GM19372 (cell line): ENCODE measurements at regions not wholly inside any gene's neighbourhood (a gene's known extent, or its start where the extent isn't known, plus 50 kb on each side); places are given as distances from the start of the nearest gene placed in this dataset.

Experiments used
- ATAC-seq: cut with Tn5 transposase; IDR thresholded peaks from one replicate; pipeline ENCODE4 v1.9.1; 2021; ENCODE audit warnings: mild to moderate bottlenecking, low read depth, moderate library complexity; ENCODE audit not compliant: unreplicated experiment

GRCh38 chr18:10009321-10010144, 95.7 kb downstream of the VAPA start:
- no peak for ATAC-seq

GRCh38 chr18:10010611-10011015, 96.8 kb downstream of the VAPA start:
- no peak for ATAC-seq

DNA sequence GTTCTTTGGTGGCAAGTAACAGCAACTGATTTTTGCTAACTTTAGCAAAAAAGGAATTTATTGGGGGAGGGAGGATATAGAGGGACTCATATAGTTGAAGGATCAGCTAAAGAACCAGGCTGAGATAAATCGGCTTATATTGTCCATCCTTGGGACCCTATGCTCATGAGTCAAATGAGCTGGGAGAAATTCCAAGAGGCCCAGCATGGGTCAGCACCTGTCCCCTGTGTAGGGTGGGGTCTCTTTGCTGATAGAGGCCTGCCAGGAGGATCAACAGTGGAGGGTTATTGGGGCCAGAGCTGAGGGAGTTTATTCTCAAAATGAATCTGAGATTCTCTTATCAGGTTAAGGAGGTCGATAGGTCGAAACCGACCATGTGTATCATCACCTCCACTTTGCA, 97.2 kb downstream of the VAPA start:
- no peak for ATAC-seq

DNA sequence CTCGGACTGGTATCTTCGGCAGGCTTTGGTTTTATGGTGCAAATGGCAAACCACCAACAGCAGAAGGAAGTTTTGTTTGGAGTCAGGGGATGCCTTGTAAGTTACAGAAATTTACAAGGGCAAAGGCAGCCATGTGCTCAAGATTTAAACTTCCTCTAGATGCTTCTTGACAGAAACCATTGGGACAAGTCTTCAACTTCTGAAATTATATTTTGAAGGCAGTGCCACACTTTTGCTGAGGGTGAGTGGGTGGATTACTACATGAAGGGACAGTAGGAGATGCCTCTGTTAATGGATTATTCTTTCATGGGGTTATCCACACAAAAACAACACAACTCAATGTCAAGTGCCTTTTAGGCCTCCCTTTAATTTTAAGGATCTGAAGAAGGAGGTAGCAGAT, 97.9 kb downstream of the VAPA start:
- ATAC-seq, result no peak

GRCh38 chr18:10012526-10012925, 98.7 kb downstream of the VAPA start:
- ATAC-seq, result no peak

DNA sequence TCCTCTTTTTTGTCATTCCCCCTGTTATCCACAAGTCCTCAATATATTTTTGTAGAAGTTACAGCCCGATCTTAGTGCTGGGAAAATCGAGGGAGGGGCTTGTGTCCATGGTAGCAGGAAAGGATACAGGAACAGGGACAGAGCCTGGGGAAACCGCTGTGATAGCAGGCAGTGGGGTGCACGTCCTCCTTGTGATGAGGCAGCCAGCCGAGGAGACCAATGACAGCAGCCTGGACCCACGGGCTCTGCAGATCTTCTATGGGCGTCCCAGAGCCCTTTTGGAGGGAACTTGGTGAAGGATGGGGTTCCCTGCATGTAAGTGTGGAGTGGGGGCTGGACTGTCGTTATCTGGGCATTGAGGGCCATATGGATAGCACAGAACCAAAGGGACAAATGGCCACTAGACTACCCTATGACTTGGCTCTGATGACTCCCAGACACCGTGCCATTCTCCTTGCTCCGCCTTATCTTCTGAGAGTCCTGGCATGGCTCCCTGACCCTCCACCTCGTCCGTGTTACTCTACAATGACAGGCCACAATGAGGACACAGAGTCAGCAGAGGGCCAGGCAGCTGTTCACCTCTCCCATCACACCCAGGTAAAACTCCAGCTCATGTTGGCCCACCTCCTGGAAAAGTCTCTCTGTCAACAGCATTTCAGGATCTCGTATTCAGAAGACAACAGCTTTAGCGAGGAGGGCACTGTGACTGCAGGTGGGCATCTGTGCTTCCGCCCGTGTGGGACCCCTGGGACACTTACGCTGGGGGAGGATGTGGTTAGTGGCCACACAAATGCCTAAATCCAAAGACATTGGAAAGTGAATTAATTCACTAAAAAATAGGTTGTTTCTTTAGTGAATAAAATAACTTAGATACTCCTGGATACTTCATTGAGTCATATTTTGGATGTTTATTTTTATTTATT, 100.1 kb downstream of the VAPA start:
- no peak for ATAC-seq

- no peak for ATAC-seq
These were observed 101.5 kb downstream of the VAPA start for GRCh38 chr18:10015288-10015701.

DNA sequence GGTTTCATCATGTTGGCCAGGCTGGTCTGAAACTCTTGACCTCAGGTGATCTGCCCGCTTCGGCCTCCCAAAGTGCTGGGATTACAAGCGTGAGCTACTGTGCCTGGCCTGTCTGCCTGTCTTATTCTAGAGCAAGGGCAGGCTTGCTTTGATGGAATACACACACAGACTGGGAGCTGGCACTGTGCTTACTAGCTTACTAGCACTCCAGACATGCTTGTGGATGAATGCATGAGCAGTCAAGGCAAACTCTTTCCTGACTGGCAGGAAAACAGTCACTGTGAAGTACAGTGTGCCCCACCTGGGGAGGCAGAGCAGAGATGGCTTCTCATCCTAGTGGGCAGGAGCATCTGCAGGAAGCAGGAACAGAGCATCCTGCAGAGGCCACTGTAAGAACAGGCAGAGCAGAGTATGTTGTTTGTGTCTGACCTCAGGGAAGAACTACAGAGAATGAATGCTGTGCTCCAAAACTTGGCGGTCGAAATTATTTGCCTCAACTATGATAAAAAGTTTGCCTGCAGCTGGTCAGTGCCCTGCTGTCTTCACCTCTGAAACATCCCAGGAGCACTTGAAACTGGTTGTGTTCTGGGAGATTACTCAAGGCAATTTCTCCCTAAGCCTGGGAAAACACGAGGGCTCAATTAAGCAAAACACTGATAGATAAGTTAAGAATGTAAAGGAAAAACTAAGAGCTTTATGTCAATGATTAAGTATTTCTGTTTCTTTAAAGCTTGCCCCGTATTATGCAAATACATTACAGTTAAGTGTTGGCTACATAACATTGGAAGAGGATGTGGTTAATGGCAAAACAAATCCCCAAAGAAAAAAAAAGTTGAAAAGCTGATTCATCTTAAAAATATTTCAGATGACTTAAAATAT, 102.4 kb downstream of the VAPA start:
- no peak for ATAC-seq

GRCh38 chr18:10017043-10017442, 103.2 kb downstream of the VAPA start:
- no peak for ATAC-seq

GRCh38 chr18:10018289-10018688, 104.5 kb downstream of the VAPA start:
- no peak for ATAC-seq

DNA sequence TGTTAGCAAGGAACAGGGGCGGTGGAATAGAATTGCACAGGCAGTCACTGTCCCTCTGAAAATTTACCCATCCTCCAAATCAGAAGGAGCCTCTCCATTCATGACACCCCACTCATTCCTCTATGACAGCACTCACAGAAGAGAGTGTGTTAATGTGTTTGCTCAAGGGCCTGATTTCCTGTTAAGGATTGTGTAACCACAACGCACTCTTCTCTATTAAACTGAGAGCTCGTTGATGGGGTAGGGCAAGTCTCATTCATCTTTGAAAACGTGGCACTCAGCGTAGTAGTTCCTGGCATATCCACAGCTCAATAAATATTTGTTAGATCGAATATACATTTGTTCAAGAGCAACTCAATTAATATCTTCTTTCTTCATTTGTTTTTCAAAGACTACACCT, 106.4 kb downstream of the VAPA start:
- no peak for ATAC-seq

GRCh38 chr18:10022365-10022764, 108.5 kb downstream of the VAPA start:
- no peak for ATAC-seq

DNA sequence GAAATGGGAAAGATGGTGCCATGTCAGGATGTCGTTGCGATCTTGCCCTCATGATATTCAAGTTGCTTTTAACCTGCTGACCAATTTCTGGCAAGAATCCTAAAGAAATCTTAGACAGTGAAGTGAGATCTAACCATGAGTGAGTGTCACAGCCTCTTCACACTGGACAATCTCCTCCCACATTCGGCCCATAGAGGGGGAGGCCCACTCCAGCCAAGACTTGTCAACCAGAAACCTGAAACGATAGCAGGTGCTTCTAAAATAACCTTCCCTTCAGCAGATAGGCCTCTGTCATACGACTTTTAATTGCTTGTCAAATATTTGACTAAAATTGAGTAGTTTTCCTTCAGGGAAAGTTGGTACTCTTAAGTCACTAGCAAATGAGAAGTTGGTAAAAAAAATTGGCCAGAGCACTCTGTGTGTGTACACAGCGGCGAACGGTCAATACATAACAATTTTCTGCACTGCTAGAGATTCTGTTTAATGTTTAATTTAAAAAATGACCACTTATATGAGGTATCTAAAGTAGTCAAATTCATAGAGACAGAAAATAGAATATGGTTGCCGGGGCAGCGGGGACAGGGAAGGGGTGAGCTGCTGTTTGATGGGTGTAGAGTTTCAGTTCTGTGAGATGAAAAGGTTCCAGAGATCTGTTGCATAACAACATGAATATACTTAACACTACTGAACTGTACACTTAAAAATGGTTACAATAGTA, 110.2 kb downstream of the VAPA start:
- no peak for ATAC-seq

- no peak for ATAC-seq
These were observed 112.2 kb downstream of the VAPA start for GRCh38 chr18:10025711-10026670.

- ATAC-seq, result no peak
These were observed 113.2 kb downstream of the VAPA start for GRCh38 chr18:10027031-10027430.

DNA sequence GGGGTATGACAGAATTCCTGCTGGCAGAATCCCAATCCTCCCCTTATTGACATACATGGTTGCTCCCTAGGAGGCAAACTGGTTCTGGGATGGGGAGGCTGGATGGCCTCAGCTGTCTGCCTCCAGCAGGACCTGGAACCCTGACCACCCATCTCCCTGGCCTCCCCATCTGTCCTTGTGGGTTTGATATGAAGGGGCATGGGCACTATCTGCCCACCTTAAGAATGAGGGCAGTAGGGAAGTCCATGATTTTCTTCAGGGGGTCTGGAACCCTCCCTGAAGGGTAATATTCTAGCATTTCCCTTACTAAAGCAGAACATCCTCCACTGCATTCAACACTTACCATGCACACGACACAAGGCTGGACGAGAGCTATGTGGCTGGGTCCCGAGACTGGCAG, 113.6 kb downstream of the VAPA start:
- no peak for ATAC-seq

DNA sequence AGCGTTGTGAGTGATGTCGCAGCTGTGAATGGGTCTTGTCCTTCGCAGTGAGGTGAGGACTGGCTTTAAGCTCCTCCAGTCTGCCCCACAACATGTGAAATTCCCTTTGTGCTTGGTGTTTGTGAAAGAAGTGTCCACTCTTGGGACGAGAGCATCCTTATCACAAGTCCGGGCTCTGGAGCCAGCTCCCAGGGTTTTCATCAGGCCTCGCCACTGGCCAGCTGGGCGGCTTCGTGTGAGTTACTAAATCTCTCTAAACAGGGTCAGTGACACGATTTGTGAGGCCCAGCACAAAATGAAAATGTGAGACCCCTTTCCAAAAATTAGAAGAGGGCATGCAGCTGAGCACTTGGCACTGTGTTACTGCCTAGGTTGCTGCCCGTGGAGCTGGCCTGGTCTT, 115.9 kb downstream of the VAPA start:
- no peak for ATAC-seq

- ATAC-seq, result no peak
These were observed 117.2 kb downstream of the VAPA start for GRCh38 chr18:10030816-10031541.
